H54 (cell line): ENCODE measurements at regions not wholly inside any gene's neighbourhood (a gene's known extent, or its start where the extent isn't known, plus 50 kb on each side); places are given as distances from the start of the nearest gene placed in this dataset.
"Not testable (repeated sequence)": the region's sequence is repeated elsewhere in the genome, so short reads cannot be mapped to it uniquely, and the experiment has no call there.

ENCODE experiments used
- DNase-seq: peaks from one replicate; pipeline ENCODE4 v3.0.0; 2011; ENCODE audit warnings: low spot score, mixed read lengths; ENCODE audit not compliant: insufficient read length
- FAIRE-seq: peaks from 3 replicates; lab custom pipeline; 2011; peaks lifted over from hg19 to GRCh38; lab: Jason Lieb, UNC
- POLR2A ChIP-seq: IDR thresholded peaks from 2 replicates; pipeline ENCODE4 v1.6.1; 2011; ENCODE audit warnings: low read depth, mild to moderate bottlenecking, low read length

GRCh38 chr10:63675171-63675570, 154.0 kb downstream of the REEP3 start:
- DNase-seq (no peak), FAIRE-seq (no peak)
- TF ChIP-seq POLR2A, result no peak

- no peak for TF ChIP-seq POLR2A
- FAIRE-seq, result no peak
- no peak for DNase-seq
These were observed 155.8 kb downstream of the REEP3 start for GRCh38 chr10:63677001-63677400.

DNA sequence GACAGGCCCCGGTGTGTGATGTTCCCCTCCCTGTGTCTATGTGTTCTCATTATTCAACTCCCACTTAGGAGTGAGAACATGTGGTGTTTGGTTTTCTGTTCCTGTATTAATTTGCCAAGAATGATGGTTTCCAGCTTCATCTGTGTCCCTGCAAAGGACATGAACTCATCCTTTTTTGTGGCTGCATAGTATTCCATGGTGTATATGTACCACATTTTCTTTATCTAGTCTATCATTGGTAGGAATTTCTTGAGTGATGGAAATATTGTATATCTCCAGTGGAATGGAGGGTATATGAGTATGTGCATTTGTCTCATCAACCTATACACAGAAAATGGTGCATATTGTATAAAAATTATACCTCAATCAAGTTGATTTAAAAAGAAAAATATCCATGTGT, 159.3 kb downstream of the REEP3 start:
- DNase-seq, FAIRE-seq: not testable (repeated sequence)

GRCh38 chr10:63681993-63682697, 160.9 kb downstream of the REEP3 start:
- no peak for TF ChIP-seq POLR2A
- FAIRE-seq (peak; percentile 36), DNase-seq (no peak)

- not testable (repeated sequence) for DNase-seq, FAIRE-seq
These were observed 161.5 kb downstream of the REEP3 start for GRCh38 chr10:63682698-63683052.

DNA sequence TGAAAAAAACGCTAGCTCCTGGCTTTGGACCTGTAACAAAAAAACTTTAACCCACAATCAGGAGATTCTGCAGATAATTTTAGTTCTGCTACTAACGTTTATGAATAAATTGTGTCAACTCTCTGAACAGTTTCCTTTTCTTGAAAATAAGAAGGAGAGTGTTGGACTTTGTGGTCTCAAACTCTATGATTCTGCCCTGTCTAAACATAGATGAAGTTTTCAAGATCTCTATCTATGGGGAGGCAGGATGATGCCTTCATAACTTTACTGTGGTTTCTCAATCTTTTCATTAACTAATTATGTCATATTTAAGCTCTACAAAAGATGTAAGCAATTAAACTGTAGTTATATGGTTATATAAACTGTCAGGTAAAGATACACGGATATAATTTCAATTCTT, 162.0 kb downstream of the REEP3 start:
- no peak for FAIRE-seq

GRCh38 chr10:63683686-63684085, 162.5 kb downstream of the REEP3 start:
- DNase-seq (no peak), FAIRE-seq (no peak)
- no peak for TF ChIP-seq POLR2A

More for the DNA sequence above, 162.0 kb downstream of the REEP3 start:
- no peak for DNase-seq
- no peak for TF ChIP-seq POLR2A

DNA sequence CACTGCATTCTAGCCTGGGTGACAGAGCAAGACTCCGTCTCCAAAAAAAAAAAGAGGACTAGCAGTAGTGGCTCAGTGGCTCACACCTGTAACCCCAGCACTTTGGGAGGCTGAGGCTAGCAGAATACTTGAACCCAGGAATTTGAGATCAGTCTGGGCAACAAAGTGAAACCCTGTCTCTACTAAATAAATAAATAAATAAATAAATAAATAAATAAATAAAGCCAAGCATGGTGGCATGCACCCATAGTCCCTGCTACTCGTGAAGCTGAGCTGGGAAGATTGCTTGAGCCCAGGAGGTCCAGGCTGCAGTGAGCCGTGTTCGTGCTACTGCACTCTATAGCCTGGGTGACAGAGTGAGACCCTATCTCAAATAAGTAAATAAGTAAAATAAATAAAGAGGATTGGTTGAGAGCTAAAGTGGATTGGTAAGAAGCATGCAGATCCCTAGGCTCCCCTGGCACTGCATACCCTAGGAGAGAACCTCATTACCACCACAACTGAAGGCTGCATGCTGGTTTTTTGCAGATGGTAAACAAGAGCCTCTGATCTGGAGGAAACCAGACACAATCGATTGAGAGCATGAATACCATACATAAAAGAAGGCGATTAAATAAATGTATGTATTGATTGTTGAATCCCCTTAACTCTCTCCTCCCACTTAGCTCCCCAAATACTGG, 163.2 kb downstream of the REEP3 start:
- no peak for TF ChIP-seq POLR2A
- FAIRE-seq (no peak), DNase-seq (no peak)

DNA sequence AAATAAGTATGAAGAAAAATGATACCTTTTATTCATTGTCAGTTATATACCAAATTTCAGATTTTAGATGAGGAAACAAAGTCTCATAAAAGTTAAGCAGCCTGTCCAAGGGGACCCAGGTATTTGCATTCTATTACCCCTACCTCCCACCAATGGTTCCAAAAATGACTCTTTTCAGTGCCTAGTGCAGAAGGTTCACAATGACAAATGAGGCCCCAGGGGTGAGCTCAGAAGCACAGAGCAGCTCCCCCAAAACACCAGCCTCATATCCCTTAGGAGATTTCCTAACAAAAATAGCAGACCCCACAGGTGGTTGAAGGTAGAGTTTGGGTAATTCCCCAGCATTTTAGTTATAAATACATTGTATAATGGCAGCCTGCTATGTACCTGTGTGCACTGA, 168.6 kb downstream of the REEP3 start:
- FAIRE-seq, result no peak
- DNase-seq, result no peak
- TF ChIP-seq POLR2A, result no peak

- TF ChIP-seq POLR2A, result no peak
- no peak for FAIRE-seq
- no peak for DNase-seq
These were observed 171.2 kb downstream of the REEP3 start for GRCh38 chr10:63692220-63692896.

GRCh38 chr10:63693021-63693420, 171.8 kb downstream of the REEP3 start:
- DNase-seq, FAIRE-seq: not testable (repeated sequence)

GRCh38 chr10:63696205-63696604, 175.0 kb downstream of the REEP3 start:
- no peak for FAIRE-seq

GRCh38 chr10:63697956-63698786, 177.0 kb downstream of the REEP3 start:
- no peak for FAIRE-seq
- no peak for DNase-seq
- no peak for TF ChIP-seq POLR2A

More at GRCh38 chr10:63696205-63696604, 175.0 kb downstream of the REEP3 start:
- no peak for DNase-seq
- TF ChIP-seq POLR2A, result no peak

GRCh38 chr10:63698787-63699150, 177.6 kb downstream of the REEP3 start:
- DNase-seq (no peak), FAIRE-seq (no peak)
- no peak for TF ChIP-seq POLR2A
